ENCODE measurements at regions not wholly inside any gene's neighbourhood (a gene's known extent, or its start where the extent isn't known, plus 50 kb on each side); places are given as distances from the start of the nearest gene placed in this dataset.

GRCh38 chr12:73067616-73068015 lies 795.4 kb downstream of the TRHDE start:
- Histone ChIP-seq H3K9ac (ENCODE audit: low read length) (no peak overlapping the region), H3F3A (ENCODE audit: insufficient read depth, low read length, poor library complexity, severe bottlenecking) (no peaks in the 10 kb centered on the region), H3K36me3 (ENCODE audit: insufficient read depth, low read length) (no peaks in the 10 kb centered on the region), H2AFZ (ENCODE audit: low read depth, low read length) (no peak overlapping the region), H3K27me3 (ENCODE audit: insufficient read depth, low read depth, low read length) (no peaks in the 10 kb centered on the region), H3K4me2 (ENCODE audit: low read length) (no peak overlapping the region), H3K27ac (ENCODE audit: low read length) (no peak overlapping the region), H3K79me2 (replicated peaks; ENCODE audit: insufficient read depth, low read length) (no peaks in the 10 kb centered on the region), H3K4me3 (ENCODE audit: low read length) (no peak overlapping the region), H3K9me2 (ENCODE audit: insufficient read depth, low read length) (no peaks in the 10 kb centered on the region), H4K20me1 (ENCODE audit: insufficient read depth) (no peaks in the 10 kb centered on the region), H3K9me3 (ENCODE audit: low read length) (no peaks in the 10 kb centered on the region)
- no peak for TF ChIP-seq SMC3 (conservative IDR thresholded peaks at IDR 0.05; ENCODE audit: poor library complexity)
- TF ChIP-seq REST (IDR thresholded peaks at IDR 0.05; ENCODE audit: borderline replicate concordance) = no peak
- TF ChIP-seq EZH2 (IDR thresholded peaks at IDR 0.05; ENCODE audit: borderline replicate concordance, insufficient read depth, low read length, poor library complexity, severe bottlenecking) = no peak
- TF ChIP-seq RAD21 (conservative IDR thresholded peaks at IDR 0.05) = no peak
- no peak for TF ChIP-seq CTCF (IDR thresholded peaks at IDR 0.05; ENCODE audit: poor library complexity, severe bottlenecking)
- no peak for TF ChIP-seq MXI1 (conservative IDR thresholded peaks at IDR 0.05; ENCODE audit: poor library complexity, severe bottlenecking)
- no peak for TF ChIP-seq EP300 (conservative IDR thresholded peaks at IDR 0.05; ENCODE audit: poor library complexity, severe bottlenecking)
- TF ChIP-seq POLR2AphosphoS5 (IDR thresholded peaks at IDR 0.05) = no peak
- TF ChIP-seq TAF1 (IDR thresholded peaks at IDR 0.05; ENCODE audit: low read depth) = no peak

- Histone ChIP-seq H3K79me2 (replicated peaks; ENCODE audit: insufficient read depth, low read length) (no peaks in the 10 kb centered on the region), H3K4me2 (ENCODE audit: low read length) (no peak overlapping the region), H3K27me3 (ENCODE audit: insufficient read depth, low read depth, low read length) (no peaks in the 10 kb centered on the region), H2AFZ (ENCODE audit: low read depth, low read length) (no peak overlapping the region), H3K9ac (ENCODE audit: low read length) (no peak overlapping the region), H4K20me1 (ENCODE audit: insufficient read depth) (no peaks in the 10 kb centered on the region), H3K36me3 (ENCODE audit: insufficient read depth, low read length) (no peaks in the 10 kb centered on the region), H3K27ac (ENCODE audit: low read length) (no peak overlapping the region), H3K4me3 (ENCODE audit: low read length) (no peak overlapping the region), H3F3A (ENCODE audit: insufficient read depth, low read length, poor library complexity, severe bottlenecking) (no peaks in the 10 kb centered on the region), H3K9me2 (ENCODE audit: insufficient read depth, low read length) (no peaks in the 10 kb centered on the region), H3K9me3 (ENCODE audit: low read length) (no peaks in the 10 kb centered on the region)
- TF ChIP-seq REST (IDR thresholded peaks at IDR 0.05; ENCODE audit: borderline replicate concordance) (no peak), MXI1 (conservative IDR thresholded peaks at IDR 0.05; ENCODE audit: poor library complexity, severe bottlenecking) (no peak), POLR2AphosphoS5 (IDR thresholded peaks at IDR 0.05) (no peak), EZH2 (IDR thresholded peaks at IDR 0.05; ENCODE audit: borderline replicate concordance, insufficient read depth, low read length, poor library complexity, severe bottlenecking) (no peak), TAF1 (IDR thresholded peaks at IDR 0.05; ENCODE audit: low read depth) (no peak), RAD21 (conservative IDR thresholded peaks at IDR 0.05) (no peak), EP300 (conservative IDR thresholded peaks at IDR 0.05; ENCODE audit: poor library complexity, severe bottlenecking) (no peak), CTCF (IDR thresholded peaks at IDR 0.05; ENCODE audit: poor library complexity, severe bottlenecking) (no peak)
Measured at GRCh38 chr12:73072214-73072613, 800.0 kb downstream of the TRHDE start.

All from neural cell (in vitro differentiated cells).